ENCODE measurements at regions not wholly inside any gene's neighbourhood (a gene's known extent, or its start where the extent isn't known, plus 50 kb on each side); places are given as distances from the start of the nearest gene placed in this dataset.

- no peak for DNase-seq (ENCODE audit: extremely low read depth, low read depth, low spot score)
These were observed 184.7 kb upstream of the PLPP4 start for GRCh38 chr10:120272350-120272749.

GRCh38 chr10:120278069-120278468 lies 179.0 kb upstream of the PLPP4 start:
- no peak for DNase-seq (ENCODE audit: extremely low read depth, low read depth, low spot score)

GRCh38 chr10:120279196-120279595 lies 177.8 kb upstream of the PLPP4 start:
- DNase-seq (ENCODE audit: extremely low read depth, low read depth, low spot score) = no peak

GRCh38 chr10:120282421-120282820 lies 174.6 kb upstream of the PLPP4 start:
- DNase-seq (ENCODE audit: extremely low read depth, low read depth, low spot score) = no peak

GRCh38 chr10:120282846-120283492 lies 174.1 kb upstream of the PLPP4 start:
- DNase-seq (ENCODE audit: extremely low read depth, low read depth, low spot score) = no peak

- DNase-seq (ENCODE audit: extremely low read depth, low read depth, low spot score) = no peak
These were observed 171.6 kb upstream of the PLPP4 start for GRCh38 chr10:120285408-120285807.

GRCh38 chr10:120286280-120286679 lies 170.7 kb upstream of the PLPP4 start:
- DNase-seq (ENCODE audit: extremely low read depth, low read depth, low spot score) = no peak

- DNase-seq (ENCODE audit: extremely low read depth, low read depth, low spot score) = no peak
These were observed 156.5 kb upstream of the PLPP4 start for GRCh38 chr10:120300513-120300912.

GRCh38 chr10:120308589-120308988 lies 148.4 kb upstream of the PLPP4 start:
- DNase-seq (ENCODE audit: extremely low read depth, low read depth, low spot score) = no peak

- no peak for DNase-seq (ENCODE audit: extremely low read depth, low read depth, low spot score)
These were observed 143.3 kb upstream of the PLPP4 start for GRCh38 chr10:120313715-120314114.

- no peak for DNase-seq (ENCODE audit: extremely low read depth, low read depth, low spot score)
These were observed 142.6 kb upstream of the PLPP4 start for GRCh38 chr10:120314442-120314841.

GRCh38 chr10:120318862-120319261 lies 138.2 kb upstream of the PLPP4 start:
- DNase-seq (ENCODE audit: extremely low read depth, low read depth, low spot score) = no peak

- no peak for DNase-seq (ENCODE audit: extremely low read depth, low read depth, low spot score)
These were observed 129.4 kb upstream of the PLPP4 start for GRCh38 chr10:120327675-120328074.

- no peak for DNase-seq (ENCODE audit: extremely low read depth, low read depth, low spot score)
These were observed 128.4 kb upstream of the PLPP4 start for GRCh38 chr10:120328647-120329046.

- no peak for DNase-seq (ENCODE audit: extremely low read depth, low read depth, low spot score)
These were observed 121.5 kb upstream of the PLPP4 start for GRCh38 chr10:120335553-120335952.

- no peak for DNase-seq (ENCODE audit: extremely low read depth, low read depth, low spot score)
These were observed 120.6 kb upstream of the PLPP4 start for GRCh38 chr10:120336306-120336910.

- DNase-seq (ENCODE audit: extremely low read depth, low read depth, low spot score) = peak; percentile 27
These were observed 120.0 kb upstream of the PLPP4 start for GRCh38 chr10:120336911-120337540.

GRCh38 chr10:120342115-120342714 lies 114.8 kb upstream of the PLPP4 start:
- DNase-seq (ENCODE audit: extremely low read depth, low read depth, low spot score) = no peak

- no peak for DNase-seq (ENCODE audit: extremely low read depth, low read depth, low spot score)
These were observed 111.8 kb upstream of the PLPP4 start for GRCh38 chr10:120345186-120345585.

- no peak for DNase-seq (ENCODE audit: extremely low read depth, low read depth, low spot score)
These were observed 109.4 kb upstream of the PLPP4 start for GRCh38 chr10:120347644-120348043.

- DNase-seq (ENCODE audit: extremely low read depth, low read depth, low spot score) = no peak
These were observed 108.0 kb upstream of the PLPP4 start for GRCh38 chr10:120349069-120349468.

GRCh38 chr10:120355425-120355824 lies 101.6 kb upstream of the PLPP4 start:
- DNase-seq (ENCODE audit: extremely low read depth, low read depth, low spot score) = no peak

Measured in glomerular endothelial cell (primary cell).